Stimulated activated CD8-positive, alpha-beta memory T cell treated with anti-CD3 and anti-CD28 coated beads, Interleukin-7, amount 100 ng/mL, for 48 hours (primary cell): ENCODE measurements at regions not wholly inside any gene's neighbourhood (a gene's known extent, or its start where the extent isn't known, plus 50 kb on each side); places are given as distances from the start of the nearest gene placed in this dataset.
"Not testable (repeated sequence)": the region's sequence is repeated elsewhere in the genome, so short reads cannot be mapped to it uniquely, and the experiment has no call there.

Experiments
- DNase-seq, 2 donors: peaks; one replicate each; pipeline ENCODE4 v3.0.0-alpha.2; 2020; ENCODE audit warnings: low read depth in 1 of 2; ENCODE audit errors: extremely low read depth in 1 of 2

DNA sequence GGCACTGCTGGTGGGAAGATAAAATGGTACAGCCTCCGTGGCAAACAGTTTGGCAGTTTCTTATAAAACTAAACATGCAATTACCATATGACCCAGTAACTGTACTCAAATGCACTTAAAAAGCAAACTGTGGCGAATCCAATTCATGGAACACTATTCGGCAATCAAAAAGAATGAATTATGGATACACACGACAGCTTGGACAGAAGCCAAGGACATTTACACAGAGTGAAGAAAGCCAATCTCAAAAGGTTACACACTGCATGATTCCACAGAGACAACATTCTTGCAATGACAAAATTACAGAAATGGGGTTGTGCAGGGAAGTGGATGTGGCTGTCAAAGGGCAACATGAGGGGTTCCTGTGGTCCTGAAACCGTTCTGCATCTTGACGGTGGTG is 122.1 kb upstream of the IQSEC1 start:
- no peak for DNase-seq

DNA sequence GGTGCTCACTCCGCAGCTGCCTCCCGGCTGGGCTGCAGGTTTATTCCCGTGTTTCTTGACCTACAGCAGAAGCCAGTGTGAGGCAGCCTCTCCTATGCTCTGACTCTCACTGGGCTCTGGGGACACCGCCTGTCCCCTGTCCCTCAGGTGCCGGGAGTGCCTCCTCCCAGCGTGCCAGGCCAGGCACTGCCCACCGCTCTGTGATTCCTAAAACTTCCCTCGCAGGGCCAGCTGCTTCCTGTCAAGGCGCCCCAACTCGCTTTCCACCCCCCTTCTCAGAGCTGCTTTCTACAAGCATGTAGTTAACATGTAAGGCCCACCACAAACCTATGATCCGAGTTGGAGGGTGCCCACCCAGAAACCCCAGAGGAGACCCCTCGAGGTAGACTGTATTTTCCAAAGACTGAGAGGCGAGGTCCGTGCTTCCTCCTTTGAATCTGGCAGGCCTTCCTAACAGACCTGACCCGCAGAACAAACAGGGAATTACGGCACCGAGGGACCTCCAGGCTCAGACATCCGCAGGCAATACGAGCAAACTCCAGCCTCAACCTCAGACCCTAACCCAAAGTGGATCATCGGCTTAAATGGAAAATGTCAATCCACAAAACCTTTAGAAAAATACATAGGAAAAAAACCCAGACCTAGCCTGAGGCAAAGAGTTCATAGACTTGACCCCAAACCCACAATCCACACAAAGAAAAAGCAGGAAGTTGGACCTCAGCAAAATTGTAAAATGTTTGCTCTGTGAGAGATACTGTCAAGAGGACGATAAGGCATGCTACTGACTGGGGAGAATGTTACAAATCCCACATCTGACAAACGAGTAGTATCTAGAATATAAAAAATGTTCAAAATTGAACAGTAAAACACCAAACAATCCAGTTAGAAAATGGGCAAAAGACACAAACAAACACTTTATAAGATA is 121.3 kb upstream of the IQSEC1 start:
- no peak for DNase-seq

DNA sequence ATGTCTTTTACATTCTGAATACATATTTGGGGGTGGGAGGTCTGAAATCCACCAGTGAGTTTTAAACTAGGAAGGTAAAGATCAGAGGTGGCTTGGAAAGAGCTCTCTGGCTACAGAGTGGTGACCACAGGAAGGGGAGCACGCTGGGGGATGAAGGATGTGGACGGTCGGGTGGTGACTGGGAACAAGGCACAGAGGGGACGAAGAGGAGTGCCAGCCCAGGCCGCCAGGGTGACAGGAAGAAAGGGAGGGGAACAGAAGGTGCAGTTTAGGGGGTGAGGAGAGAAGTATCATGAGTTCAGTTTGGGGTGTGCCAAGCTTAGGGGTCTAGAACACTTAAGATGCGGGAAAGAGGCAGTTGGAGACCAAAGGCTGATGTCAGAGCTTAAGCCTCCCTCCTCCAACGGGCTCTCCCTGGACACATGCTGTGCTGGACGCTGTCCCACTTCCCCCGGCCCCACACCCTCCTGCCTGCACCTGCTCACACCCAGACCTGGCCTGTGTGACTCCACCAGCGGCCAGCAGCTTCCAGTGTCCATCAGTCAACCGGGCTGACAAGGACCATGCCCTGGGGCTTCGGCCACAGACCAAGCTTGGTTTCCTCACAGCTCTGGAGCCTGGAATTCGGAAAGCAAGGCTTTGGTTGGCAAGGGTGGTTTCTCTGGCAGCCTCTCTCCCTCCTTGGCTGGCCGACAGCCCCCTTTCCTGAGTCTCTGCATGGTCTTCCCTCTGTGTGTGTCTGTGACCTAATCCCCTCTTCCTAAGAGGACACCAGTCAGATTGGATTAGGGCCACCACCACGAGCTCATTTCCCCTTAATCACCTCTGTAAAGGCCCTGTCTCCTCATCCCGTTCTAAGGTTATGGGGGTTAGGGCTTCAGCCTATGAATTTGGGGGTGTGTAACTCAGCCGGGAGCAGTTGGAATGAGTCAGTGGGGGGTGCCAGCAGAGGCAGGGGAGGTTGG is 120.4 kb upstream of the IQSEC1 start:
- DNase-seq: no peak

DNA sequence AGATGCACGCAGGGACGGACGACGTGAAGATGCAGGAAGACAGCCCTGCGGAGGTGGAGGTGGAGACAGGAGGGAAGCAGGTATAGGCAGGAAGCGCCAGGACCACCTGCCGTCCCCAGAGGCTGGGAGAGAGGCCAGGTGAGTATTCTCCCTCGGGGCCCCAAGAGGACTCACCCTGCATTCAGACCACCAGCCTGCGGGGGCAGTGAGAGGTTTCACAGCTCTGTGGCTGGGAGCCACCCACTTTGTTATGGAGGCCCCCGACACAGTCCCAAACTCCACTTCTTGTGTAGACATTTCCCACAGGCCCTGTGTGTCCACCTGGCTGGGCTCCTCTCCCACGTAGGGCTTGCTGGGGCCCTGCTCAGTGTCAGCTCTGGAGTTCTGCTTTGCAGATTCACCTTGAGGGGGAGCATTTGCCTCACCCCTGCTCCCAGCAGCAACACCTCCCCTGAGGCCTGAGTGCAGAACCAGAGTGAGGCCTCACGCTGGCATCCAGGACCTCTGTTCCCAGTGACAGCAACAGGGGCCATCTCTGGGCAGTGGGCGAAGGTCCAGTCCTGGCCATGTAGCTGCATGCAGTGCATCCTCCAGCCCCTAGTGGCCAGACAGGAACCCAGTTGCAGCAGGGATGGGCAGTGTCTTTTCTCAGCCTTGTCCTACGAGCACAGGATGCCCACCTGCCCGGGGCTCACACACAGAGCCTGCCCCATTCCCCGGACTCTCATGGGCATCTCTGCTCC is 119.4 kb upstream of the IQSEC1 start:
- DNase-seq: no peak

DNA sequence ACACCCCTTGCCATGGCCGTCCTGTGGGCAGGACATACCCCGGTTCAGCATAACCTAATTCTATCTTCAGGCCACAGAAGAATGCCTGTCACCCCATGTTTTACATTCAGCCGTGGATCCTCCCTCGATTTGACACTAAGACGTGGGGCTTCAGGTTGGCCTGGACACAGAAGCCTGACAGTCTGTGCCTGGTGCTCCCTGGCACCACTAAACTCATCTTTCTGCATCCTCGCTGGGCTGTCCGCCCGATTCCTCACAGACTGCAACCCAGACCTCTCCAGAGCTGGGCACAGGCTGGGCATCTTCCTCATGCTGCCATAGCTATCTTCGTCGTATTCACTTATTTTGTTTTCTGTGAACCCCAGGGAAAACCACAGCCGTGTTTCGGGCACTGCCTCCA is 117.8 kb upstream of the IQSEC1 start:
- no peak for DNase-seq

DNA sequence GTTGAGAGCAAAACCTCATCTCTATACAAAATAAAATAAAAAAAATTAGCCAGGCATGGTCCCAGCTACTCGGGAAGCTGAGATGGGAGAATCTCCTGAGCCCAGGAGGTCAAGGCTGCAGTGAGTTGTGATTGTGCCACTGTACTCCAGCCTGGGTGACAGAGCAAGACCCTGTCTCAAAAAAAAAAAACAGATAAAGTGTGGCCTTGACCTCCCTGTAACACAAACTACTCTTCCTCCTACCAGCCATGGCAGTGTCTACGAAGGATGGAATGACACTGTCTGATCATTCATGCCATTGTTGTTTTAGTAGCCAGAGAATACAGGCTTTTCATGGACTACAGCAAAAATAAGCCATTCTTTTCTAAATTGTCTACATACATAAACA is 117.1 kb upstream of the IQSEC1 start:
- DNase-seq: no peak

DNA sequence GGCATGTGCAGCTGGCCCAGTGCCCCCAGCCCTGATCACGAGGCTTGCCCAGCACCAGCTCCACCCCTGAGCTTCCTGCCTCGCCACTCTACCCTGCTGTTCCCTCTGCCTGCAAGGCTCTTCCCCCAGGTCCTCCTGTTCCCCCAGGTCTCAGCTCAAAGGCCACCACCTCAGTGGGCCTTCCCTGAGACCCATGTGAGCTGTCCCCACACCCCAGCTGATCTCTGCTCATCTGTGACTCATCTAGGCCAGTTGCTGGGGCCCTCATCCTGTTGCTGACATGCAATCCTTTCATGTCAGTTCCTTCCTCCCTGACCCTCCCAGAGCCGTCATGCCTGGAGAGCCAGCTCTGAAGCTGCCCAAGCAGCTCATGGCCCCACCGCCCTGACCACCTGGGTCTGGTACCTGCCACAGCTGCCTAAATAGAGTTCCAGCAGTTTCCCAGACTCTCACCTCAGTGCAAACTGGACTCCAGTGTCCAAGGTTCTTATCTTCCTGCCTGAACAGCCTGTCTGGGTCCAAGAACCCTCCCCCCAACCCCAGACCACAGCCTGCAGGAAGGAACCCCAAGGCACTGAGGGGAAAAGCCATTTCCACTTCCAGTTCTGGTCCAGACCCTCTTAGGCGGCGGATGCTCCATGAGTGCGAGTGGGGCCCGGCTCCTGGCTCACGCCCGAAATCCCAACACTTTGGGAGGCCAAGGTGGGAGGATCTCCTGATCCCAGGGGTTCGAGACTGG is 116.6 kb upstream of the IQSEC1 start:
- peak in 1 of 2 donors; percentile 10 for DNase-seq

DNA sequence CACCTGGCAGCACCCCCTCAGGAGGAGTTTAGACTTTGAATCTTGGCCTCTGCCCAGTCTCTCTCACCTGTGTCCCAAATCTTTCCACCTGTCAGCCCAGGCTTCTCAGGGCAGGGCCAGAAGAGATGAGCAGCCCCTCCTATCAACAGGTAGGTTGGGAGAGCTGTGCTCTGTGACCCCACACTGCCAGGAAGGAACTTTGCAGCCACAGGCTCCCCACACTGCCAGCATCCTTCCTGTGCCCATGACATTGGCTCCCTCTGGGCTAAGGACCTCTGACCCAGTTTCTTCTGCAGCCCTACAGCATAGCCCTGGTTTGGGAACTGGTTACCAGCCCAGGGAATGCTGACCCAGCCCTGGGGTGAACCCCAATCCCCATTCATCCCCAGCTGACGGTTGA is 115.7 kb upstream of the IQSEC1 start:
- no peak for DNase-seq

DNA sequence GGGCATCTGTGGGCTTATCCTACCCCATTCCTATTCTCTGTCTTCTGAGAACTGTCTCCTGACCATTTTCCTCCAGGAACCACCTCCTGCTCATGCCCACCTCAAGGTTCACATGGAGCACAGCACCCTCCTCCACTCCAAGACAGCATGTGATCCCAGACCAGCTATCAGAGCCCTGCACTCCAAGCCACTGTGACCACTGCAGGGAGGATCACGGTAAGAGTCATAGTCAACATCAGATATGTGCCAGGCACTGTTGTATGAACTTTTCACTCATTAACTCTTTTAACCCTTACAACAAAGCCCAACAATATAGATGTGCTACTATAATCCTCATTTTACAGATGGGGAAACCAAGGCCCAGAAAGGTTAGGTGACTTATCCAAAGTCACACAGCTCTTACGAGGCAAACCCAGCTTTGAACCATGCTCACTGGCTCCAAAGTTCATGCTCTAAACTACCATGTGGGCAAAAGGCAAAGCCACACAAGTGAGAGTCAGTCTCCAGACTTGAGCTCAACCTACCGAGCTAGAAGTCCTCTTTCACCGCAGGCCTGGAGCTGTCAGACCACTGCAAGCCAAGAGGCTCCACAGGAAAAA is 115.1 kb upstream of the IQSEC1 start:
- no peak for DNase-seq

DNA sequence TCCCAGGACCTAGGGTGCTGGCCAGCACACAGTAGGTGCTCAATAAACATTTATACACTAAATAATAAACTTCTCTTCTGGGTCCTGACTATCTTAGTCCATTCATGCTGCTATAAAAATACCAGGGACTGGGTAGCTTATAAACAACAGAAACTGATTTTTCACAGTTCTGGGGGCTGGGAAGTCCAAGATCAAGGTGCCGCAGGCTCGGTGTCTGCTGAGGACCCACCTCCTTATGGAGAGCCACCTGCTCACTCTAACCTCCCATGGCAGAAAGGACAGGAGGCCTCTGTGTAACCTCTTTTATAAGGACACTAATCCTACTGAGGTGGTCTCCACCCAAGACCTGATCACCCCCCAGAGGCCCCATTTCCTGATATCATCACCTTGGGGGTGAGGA is 114.4 kb upstream of the IQSEC1 start:
- no peak for DNase-seq

DNA sequence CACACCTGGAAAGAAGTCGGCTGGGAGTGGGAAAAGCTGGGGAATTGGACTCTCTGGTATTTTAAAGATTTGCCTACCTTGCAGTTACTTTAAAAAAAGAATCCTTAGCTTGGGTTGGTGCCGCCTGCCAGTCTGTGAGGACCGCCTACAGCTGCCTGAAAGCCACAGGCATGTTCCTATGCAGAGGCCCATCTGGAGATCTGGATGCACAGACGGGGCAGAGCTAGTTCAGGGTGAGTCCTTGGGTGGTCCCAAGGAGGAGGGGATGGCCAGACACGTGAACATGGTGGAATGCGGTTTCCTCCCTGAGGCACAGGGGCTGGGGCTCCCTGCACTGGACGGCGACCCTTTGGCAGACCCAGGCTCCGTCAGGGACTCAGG is 113.2 kb upstream of the IQSEC1 start:
- no peak for DNase-seq

DNA sequence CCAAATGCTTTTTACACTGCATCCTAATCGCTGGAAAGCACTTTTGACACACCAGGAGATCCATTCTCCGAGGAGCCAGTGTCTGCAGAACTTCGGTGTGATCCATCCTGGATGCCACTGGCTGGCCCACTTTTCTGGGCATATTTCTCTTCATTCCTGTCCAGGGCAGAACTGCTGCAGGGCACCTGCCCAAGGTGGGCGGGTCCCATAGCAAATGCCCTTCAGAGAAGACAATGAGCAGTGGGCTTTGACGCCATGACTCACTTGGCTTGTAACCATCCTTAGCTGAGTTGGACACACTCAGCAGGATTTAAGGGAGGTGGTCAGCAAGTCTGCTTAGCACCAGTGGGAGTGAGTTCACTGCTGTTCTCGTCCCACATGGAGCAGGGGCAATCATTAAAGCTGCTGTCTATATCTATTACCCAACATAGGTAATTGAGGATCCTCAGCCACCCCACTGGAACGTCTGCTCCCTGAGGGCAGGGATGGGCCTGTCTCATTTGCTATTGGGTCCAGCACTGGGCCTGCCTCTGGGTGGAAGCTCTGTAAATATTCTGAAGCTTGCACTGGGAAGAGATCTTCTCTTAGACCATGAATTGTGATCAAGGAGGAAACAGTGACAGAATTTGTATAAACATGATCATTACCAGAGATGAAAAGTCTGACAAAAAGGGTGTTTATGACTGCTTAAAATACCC is 112.7 kb upstream of the IQSEC1 start:
- no peak for DNase-seq

DNA sequence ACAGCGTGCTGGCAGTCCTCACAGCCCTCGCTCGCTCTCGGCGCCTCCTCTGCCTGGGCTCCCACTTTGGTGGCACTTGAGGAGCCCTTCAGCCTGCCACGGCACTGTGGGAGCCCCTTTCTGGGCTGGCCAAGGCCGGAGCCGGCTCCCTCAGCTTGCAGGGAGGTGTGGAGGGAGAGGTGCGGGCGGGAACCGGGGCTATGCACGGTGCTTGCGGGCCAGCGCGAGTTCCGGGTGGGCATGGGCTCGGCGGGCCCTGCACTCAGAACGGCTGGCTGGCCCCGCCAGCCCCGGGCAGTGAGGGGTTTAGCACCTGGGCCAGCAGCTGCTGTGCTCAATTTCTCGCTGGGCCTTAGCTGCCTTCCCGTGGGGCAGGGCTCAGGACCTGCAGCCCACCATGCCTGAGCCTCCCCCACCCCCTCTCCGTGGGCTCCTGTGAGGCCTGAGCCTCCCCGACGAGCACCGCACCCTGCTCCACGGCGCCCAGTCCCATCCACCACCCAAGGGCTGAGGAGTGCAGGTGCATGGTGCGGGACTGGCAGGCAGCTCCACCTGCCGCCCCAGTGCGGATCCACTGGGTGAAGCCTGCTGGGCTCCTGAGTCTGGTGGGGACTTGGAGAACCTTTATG is 106.5 kb upstream of the IQSEC1 start:
- not testable (repeated sequence) for DNase-seq

DNA sequence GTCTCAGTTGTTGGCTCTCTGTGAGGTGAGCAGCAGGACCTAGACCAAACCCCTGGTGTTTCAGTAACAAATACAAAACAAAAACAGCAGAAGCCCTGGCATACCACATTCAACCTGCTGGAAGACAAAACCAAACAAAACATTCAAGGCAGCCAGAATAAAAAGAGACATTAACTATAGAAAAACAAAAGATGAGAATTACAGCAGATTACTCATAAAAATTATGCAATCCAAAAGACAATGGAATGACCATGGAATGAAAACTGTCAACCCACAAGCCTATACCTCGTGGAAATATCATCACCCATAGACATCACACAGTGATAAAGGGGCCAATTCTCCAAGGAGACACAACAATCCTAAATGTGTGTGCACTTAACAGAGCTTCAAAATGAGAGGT is 106.0 kb upstream of the IQSEC1 start:
- no peak for DNase-seq

DNA sequence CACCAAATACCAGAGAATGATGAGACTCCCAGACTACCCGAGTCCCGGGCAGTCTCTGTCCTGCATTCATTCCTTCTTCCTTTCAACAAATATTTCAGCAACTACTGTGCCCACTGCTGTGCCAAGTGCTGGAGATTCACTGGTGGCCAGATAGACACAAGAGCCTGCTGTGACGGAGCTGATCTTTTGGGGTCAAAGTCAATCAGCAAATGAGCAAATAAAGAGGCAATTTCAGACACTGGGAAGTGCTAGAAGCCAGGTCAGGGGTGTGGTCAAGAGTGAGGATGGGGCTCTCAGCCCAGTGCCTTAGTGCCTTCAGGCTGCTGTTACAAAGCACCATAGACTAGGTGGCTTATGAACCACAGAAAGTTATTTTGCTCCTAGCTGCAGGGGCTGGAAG is 104.9 kb upstream of the IQSEC1 start:
- no peak for DNase-seq

DNA sequence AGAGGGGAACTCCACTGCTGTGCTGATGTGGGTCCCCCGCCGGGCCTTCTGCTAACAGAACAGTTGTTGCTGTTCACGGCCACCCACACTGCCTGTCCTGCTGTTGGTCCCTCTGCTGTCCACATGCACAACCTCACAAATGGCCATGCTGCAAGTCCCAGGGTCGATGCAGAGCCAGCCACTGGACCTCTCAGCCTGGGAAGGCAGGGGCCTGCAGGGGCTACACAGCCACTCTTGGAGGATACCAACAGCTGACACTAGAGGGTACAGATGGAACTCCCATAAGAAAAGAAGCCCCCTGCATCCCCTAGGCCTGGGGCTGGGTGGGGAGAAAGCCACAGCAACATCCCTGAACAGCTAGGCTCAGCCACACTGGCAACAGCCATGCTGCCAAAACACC is 104.4 kb upstream of the IQSEC1 start:
- DNase-seq: no peak

DNA sequence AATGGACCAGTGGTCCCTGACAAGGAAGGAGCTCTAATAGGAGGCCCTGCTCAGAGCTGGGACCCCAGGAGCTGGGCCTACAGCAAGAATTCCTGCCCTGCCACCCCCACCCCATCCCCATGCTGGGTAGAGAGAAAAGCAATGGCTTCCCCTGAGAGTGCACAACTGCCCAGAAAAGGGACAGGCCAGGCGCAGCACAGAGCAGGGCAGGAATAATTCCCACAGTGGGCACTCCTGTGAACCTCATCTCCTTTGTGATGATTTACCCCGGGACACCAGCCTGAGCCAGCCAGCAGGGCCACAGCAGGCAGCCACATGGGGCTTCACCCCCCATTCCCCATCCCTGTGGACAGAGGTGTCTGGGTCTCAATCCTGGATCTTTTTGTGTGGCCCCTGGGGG is 104.0 kb upstream of the IQSEC1 start:
- no peak for DNase-seq

DNA sequence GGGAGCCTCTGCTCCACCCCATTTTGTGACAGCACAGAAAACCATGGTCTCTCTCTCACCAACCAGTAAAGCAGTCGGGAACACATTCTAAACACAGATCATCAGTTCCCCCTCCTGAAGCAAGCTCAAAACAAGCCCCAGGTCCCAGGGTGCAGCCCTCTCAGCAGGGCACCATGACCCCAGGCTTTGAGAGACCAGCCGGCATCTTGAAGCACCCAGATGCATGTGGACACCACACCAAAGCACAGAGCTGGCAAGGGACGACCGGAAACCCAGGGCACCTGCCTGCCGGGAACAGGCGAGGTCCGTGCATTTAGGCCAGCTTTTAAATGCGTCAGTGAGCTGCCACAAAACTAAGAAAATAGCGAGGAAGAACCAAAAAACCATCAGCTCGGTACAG is 103.2 kb upstream of the IQSEC1 start:
- no peak for DNase-seq

DNA sequence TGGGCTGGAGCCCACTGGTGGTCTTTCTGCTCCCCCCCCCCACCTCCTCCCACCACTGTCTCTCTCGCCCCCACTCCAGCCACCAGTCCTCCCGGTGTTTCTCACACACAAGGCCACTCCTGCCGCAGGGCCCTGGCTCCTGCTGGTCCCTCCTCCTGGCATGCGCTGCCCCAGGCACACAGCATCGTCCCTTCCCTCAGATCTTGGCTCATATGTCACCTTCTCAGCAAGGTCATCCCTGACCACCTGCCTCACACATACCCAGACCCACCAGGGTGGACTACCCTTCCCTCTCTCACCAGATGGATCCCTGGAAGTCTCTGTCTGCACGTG is 101.5 kb upstream of the IQSEC1 start:
- no peak for DNase-seq
